Activated naive CD4-positive, alpha-beta T cell treated with Interleukin-2 at 50 U/mL for 16 hours (primary cell): ENCODE measurements at regions not wholly inside any gene's neighbourhood (a gene's known extent, or its start where the extent isn't known, plus 50 kb on each side); places are given as distances from the start of the nearest gene placed in this dataset.

Experiments
- DNase-seq: peaks from one replicate; pipeline ENCODE4 v3.0.0-alpha.2; 2020

GRCh38 chr7:16045296-16045695 is 358.8 kb upstream of the MEOX2 start:
- no peak for DNase-seq

DNA sequence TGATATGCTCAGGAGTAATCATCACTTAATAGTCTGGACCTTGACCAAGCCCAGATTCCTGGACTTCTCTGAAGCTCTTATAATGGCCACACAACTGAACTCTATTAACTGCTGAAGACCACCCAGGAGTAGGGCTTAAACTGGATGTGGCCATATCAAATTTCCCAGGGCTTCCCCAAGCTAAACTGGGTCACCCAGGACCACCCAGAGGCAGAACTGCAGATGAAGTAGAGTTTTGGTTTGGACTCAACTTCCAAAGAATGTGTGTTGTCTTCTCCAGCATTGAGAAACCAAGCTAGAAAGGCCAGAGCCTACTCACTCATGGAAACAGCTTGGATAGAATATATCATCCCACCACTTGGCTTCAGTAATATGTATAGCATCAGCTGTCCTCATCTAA is 358.2 kb upstream of the MEOX2 start:
- DNase-seq: no peak

DNA sequence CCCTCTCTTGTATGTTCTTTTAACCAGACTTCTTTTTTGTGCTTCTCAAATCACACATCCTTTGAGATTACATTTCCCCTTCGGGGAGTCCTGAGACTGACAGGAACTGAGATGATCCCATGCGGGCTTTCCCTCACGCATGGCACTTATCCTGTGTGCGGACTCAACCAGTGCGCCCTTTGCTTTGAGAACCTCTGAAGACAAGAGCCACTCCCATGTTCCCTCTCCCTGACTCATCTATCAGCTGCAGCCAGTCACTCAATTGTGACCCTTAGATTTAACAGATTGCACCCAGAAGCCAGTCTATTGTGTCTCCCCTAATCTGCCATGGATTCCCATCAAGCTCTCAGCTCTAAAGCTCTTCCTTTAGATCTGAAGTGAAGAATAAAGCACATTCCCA is 353.9 kb upstream of the MEOX2 start:
- no peak for DNase-seq

DNA sequence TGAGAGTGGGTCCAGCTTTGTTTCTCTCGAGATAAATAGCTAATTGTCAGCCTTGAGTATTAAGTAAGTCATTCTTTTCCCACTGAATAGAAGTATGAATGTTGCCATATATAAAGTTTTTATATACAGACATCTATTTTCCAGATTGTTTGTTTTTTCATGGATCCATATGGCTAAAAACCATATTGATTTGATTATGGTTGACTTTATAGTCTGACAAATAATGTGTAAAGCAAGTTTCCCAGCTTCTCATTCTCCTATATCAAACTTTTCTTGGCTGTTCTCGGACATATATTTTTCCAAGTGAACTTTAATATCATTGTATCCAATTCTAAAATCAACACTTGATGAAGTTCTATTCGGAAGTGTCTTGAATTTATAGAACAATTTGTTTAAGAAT is 352.4 kb upstream of the MEOX2 start:
- no peak for DNase-seq

DNA sequence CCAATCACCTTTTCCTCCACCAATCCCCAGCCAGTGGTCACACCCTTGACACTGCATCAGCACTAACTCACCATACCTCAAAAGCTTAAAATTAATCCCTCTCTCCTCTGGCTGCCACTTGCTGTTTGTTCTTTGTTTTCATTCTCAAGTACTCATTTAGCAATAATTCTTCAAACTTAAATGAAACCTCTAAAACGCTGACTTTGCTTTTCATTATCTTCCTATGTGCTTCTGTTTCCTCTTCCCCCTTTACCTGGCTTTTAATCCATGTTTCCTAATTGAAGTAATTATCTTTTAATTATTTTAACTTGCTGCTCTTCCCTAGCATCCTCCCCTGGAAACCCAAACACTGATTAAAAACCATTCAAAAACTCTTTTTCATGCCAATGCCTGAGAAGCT is 348.9 kb upstream of the MEOX2 start:
- DNase-seq: no peak

GRCh38 chr7:16034866-16035265 is 348.4 kb upstream of the MEOX2 start:
- no peak for DNase-seq

DNA sequence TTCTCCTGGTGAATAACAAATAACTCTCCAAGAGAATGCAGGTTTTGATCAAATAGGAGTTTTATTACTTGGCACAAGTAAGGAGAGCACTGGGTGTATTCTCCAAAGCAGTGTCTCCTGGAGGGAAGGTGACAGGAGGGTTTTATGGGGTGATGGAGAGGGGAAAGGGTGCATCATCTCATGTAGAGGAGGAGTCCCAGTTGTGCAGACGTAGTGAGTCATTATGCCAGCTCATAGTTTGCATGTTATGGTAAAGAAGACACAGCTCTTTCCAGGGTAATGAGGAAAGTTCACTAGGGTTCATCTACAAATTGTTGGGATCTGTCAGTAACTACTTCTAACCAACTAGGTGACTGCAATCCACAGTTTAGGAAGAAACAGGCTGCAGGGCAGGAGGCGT is 347.9 kb upstream of the MEOX2 start:
- DNase-seq: no peak

DNA sequence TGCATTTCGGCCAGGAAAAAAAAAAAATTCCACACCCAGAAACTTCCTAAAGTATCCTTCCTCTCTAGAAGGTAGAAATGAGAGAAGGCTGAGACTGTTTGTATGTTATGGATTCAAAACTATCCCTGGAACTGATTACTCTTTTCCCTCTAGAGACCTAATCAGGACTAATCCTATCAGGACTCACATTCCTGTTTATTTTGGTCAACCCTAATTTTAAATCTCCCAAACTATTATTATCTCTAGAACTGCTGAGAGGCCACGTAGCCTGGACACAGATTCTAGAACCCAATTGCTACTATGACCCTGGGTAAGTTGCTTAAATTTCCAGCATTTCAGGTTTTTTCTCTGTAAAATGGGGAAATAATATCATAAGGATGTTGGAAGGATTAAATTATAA is 346.8 kb upstream of the MEOX2 start:
- no peak for DNase-seq

DNA sequence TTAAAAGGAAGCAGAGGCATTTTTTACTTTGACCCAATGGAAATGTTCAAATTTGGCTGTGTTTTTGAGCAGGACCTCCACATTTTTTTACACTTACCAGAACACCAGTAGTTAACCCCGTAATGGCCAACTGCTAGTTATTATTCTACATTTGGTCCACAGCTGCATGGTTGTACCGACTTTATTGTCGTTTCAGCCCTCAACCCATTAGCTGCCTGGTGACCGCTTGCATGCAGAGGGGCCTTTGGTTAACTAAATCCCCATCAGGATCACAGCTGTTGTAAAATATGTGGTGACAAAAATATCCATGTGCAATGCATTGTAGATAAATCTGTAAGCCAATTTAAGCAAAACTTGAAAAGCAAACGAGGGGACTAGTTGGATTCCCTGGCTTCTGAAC is 342.2 kb upstream of the MEOX2 start:
- no peak for DNase-seq

GRCh38 chr7:16028103-16028502 is 341.6 kb upstream of the MEOX2 start:
- DNase-seq: no peak

DNA sequence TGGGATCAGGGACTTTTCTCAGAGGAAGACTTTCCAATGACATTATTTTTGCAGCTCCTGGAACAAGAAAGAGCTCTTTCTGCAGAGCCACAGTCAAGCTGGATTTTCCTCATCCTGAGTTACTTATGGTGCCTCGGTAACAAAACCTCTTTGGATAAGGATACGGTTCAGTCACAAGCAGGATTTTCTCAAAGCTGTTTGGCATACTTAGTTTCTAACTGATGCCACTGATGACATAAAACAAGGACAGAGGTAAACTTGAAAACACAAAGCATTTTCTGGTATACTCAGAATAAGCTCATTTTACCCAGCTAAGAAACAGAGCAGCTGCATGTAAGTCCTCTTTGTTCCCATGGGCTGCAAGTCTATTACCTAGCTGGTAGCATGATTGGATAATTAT is 340.9 kb upstream of the MEOX2 start:
- DNase-seq: no peak

- no peak for DNase-seq
Observed at GRCh38 chr7:16026253-16027020, 340.0 kb upstream of the MEOX2 start.

DNA sequence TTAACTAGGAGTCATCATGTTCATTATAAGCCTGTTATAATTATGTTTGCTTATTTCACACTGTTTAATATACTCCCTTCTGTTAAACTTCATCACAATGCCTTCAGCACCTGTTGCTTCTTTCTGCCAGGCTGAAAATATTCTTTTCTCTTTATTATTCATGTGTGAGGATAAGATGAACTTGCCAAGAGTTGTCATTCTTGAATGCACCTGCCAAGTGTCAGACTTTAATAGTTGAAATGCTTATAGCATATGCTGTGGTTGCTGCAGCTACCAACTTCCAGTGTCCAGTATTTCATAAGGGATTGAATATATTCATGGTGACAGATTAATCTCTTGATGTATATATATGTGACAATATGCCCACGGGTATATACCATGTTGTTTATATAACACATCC is 339.2 kb upstream of the MEOX2 start:
- DNase-seq: no peak

DNA sequence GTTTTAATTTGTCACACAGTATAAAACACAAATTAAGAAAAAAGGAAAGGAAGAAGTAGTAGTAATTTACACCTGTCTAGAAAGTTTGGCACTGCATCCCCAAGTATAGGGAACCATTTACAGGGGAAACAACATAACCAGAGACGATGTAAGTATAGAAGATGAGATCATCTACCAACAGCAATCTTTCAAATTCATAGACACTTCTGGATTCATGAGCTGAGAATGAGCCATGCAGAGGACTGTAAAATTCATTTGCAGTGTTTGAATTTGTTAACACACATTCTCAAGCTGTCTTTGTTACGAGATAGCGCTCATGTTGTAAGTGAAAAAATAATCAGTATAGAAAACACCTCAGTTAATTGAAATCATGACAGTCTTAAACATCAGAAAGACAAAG is 337.0 kb upstream of the MEOX2 start:
- DNase-seq: no peak

GRCh38 chr7:16023046-16023445 is 336.6 kb upstream of the MEOX2 start:
- DNase-seq: no peak

DNA sequence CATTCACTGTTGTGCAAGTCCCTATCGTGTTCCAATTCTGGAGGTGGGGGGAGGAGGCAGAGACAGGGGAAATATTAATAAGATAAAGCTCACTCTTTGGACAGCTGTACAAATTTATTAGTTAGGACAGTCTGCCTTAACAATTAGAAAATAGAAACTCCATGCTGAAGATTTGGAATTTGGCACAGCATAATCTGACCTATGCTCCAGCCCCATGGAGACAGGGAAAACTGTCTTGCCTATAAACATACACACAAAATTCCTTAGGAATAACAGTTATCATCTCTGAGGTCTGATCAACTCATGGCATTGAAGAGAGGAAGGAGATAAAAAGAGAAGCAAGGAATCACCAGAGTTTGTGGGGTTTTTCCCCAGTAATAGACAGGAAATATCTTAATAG is 335.4 kb upstream of the MEOX2 start:
- DNase-seq: no peak

DNA sequence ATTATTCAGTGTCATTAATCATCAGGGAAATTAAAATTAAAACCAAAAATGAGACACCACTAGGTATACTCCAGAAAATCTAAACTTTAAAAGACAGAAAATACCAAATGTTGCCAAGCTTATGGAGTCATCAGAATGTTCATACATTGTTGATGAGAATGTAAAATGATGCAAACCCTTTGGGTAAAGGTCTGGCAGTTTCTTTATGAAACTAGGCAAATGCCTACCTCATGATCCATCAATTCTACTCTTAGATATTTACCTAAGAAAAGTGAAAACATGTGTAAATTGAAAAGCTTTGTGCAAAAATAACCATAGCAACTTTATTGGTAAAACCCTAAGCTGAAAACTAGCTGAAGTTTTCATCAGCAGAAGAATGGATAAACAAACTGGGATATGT is 329.5 kb upstream of the MEOX2 start:
- DNase-seq: no peak

DNA sequence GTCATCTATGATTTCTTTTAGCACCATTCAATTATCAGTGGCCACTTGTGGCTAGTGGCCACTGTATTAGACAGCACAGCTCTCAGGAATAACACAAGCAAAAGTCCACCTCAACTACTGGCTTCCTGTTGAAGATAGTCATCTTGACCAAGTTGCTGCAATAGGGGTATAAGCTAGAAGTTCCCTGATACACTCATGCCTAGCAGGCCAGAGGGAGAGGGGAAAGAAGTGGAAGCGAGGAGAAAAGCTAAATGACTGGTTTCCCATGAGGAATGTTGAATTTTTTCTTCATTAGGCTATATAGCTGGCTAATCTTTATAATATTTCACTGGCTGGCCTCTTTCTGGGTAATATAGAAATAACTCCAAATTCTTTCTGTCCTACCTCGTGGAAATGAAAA is 327.5 kb upstream of the MEOX2 start:
- no peak for DNase-seq

DNA sequence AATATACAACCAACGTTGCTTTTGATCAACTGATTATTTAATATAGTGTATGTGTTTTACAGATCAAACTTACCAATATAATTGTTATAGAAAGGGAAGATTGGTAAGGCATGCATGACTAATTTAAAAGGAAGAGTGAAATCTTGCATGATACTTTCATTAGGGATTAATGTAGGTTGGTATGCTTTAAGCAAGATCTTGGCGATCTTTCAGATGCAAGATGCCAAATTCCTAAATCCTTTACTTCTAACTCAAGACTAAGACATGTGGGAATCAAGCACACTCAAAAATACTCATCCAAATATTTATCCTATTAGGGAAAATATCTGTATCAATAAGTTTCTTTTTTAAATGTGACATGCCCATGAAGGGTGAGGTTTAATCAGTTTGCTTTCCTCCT is 321.4 kb upstream of the MEOX2 start:
- DNase-seq: no peak

DNA sequence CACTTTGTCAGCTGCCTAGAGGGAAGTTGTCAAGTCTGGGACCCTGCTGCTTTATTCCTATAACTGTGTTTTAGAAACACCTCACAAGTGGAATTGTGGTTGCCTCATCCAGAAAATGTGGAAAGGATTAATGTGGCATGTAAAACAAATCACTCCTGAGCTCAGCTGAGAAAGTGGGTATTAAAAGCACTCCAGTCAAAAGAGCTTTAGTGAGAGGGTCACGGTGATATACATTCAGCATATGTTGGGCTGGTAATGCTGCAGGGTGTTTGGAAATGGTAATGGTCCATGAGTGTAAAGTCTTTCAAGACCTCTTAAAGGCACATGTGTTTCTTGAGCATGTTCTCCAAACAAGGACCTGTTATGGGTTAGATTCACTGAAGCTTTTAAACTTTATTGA is 318.2 kb upstream of the MEOX2 start:
- no peak for DNase-seq

DNA sequence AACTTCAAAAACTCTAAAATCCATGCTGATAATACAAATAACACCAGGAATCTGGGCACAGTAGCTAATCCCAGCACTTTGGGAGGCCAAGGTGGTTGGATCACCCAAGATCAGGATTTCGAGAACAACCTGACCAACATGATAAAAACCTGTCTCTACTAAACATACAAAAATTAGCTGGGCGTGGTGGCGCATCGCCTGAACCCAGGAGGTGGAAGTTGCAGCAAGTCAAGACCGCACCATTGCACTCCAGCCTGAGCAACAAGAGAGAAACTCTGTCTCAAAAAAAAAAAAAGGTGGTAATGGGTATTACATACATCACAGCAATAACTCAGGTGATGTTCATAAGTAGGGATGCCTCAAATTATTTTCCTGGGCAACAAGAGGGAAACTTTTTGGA is 315.0 kb upstream of the MEOX2 start:
- no peak for DNase-seq

DNA sequence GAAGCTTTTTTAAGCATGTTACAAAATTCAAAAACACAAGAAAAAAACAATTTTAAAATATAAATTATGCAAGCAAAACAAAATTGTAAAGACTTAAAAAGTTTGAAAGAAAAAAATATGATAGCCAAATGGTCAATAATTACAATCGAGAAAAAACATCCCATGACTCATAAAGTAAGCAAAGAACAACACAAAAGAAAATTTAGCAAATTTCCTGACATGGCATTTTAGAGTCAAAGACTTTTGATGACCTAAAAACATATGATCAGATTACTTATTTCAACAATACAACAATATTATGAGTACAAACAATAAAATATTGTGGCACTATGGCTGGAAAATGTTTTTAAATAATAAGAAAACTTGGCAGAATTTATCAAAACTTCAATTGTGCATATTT is 312.1 kb upstream of the MEOX2 start:
- DNase-seq: no peak

- no peak for DNase-seq
Observed at GRCh38 chr7:15995027-15995426, 308.5 kb upstream of the MEOX2 start.

- no peak for DNase-seq
Observed at GRCh38 chr7:15989194-15989593, 302.7 kb upstream of the MEOX2 start.

GRCh38 chr7:15985587-15986384 is 299.3 kb upstream of the MEOX2 start:
- DNase-seq: no peak
